ENCODE measurements at regions not wholly inside any gene's neighbourhood (a gene's known extent, or its start where the extent isn't known, plus 50 kb on each side); places are given as distances from the start of the nearest gene placed in this dataset.

GRCh38 chr13:95485518-95486144, 66.9 kb upstream of the CLDN10 start:
- Histone ChIP-seq H3K36me3 (ENCODE audit: insufficient read depth, low read length) (no peaks in the 10 kb centered on the region), H3K27me3 (ENCODE audit: insufficient read depth, low read length) (no peaks in the 10 kb centered on the region), H3K4me1 (ENCODE audit: insufficient read depth, low read length) (peaks cover 12% of the 10 kb centered on the region), H2AFZ (ENCODE audit: low read depth, low read length) (peak overlapping the region; percentile 72), H3K4me3 (ENCODE audit: insufficient read depth, low read depth, low read length) (no peak overlapping the region), H3K79me2 (ENCODE audit: insufficient read depth, low read length) (no peaks in the 10 kb centered on the region), H3K9me3 (ENCODE audit: insufficient read depth, low read depth, low read length) (no peaks in the 10 kb centered on the region), H4K20me1 (ENCODE audit: insufficient read depth, low read length) (no peaks in the 10 kb centered on the region), H3K27ac (ENCODE audit: low read depth, low read length) (no peak overlapping the region), H3K9ac (ENCODE audit: low read length) (no peak overlapping the region), H3K4me2 (ENCODE audit: low read length) (peak overlapping the region; percentile 18)
- Mint-ChIP-seq H3K27me3 (ENCODE audit: low read depth, unreplicated experiment) (no peaks in the 10 kb centered on the region), H3K4me1 (ENCODE audit: low read depth, unreplicated experiment) (peaks cover 8% of the 10 kb centered on the region), H3K36me3 (ENCODE audit: low read depth, unreplicated experiment) (no peaks in the 10 kb centered on the region), H3K4me3 (ENCODE audit: unreplicated experiment) (no peak overlapping the region), H3K27ac (ENCODE audit: unreplicated experiment) (no peak overlapping the region), H3K9me3 (ENCODE audit: unreplicated experiment) (no peaks in the 10 kb centered on the region)
- FAIRE-seq (no peak), DNase-seq (ENCODE audit: low read depth) (no peak)
- TF ChIP-seq CTCF (IDR thresholded peaks at IDR 0.05; ENCODE audit: insufficient read depth, low read depth, low read length), result no peak
- TF ChIP-seq EZH2 (IDR thresholded peaks at IDR 0.05; ENCODE audit: insufficient read depth, low read length), result no peak

DNA sequence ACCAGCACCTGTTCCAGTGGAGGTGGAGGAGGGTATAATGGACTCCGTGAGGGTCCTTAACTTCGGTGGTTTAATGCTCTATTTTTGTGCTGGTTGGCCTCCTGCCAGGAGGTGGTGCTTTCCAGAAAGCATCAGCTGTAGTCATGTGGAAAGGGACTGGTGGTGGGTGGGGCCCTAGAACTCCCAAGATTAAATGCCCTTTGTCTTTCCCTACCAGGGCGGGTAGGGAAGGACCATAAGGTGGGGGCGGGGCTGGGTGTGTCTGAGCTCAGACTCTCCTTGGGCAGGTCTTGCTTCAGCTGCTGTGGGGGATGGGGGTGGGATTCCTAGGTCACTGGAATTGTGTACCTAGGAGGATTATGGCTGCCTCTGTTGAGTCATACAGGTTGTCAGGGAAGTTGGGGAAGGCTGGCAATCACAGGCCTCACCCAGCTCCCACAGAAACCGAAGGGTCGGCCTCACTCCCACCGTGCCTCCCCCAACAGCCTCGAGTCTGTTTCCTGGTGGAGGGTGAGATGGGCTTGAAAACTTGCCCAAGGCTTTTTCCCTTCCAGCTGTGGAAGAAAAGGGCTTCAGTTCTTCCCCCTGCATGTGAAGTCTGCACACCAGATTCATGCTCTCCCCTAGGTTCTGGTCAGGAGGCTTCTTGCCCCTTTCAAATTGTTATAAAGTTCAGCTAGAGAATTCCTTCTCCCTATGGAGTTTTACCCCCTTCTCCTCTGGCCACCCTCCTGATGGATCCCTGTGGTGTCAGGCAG, 60.3 kb upstream of the CLDN10 start:
- Histone ChIP-seq H3K9me3 (ENCODE audit: insufficient read depth, low read depth, low read length) (no peaks in the 10 kb centered on the region), H3K27me3 (ENCODE audit: insufficient read depth, low read length) (no peaks in the 10 kb centered on the region), H3K27ac (ENCODE audit: low read depth, low read length) (no peak overlapping the region), H3K4me3 (ENCODE audit: insufficient read depth, low read depth, low read length) (no peak overlapping the region), H3K79me2 (ENCODE audit: insufficient read depth, low read length) (no peaks in the 10 kb centered on the region), H3K36me3 (ENCODE audit: insufficient read depth, low read length) (no peaks in the 10 kb centered on the region), H3K4me1 (ENCODE audit: insufficient read depth, low read length) (no peaks in the 10 kb centered on the region), H2AFZ (ENCODE audit: low read depth, low read length) (no peak overlapping the region), H3K9ac (ENCODE audit: low read length) (no peak overlapping the region), H3K4me2 (ENCODE audit: low read length) (no peak overlapping the region), H4K20me1 (ENCODE audit: insufficient read depth, low read length) (no peaks in the 10 kb centered on the region)
- Mint-ChIP-seq H3K36me3 (ENCODE audit: low read depth, unreplicated experiment) (no peaks in the 10 kb centered on the region), H3K4me1 (ENCODE audit: low read depth, unreplicated experiment) (no peaks in the 10 kb centered on the region), H3K27ac (ENCODE audit: unreplicated experiment) (no peak overlapping the region), H3K9me3 (ENCODE audit: unreplicated experiment) (no peaks in the 10 kb centered on the region), H3K4me3 (ENCODE audit: unreplicated experiment) (no peak overlapping the region), H3K27me3 (ENCODE audit: low read depth, unreplicated experiment) (no peaks in the 10 kb centered on the region)
- FAIRE-seq (no peak), DNase-seq (ENCODE audit: low read depth) (no peak)
- TF ChIP-seq CTCF (IDR thresholded peaks at IDR 0.05; ENCODE audit: insufficient read depth, low read depth, low read length) (no peak), EZH2 (IDR thresholded peaks at IDR 0.05; ENCODE audit: insufficient read depth, low read length) (no peak)
